H1 (cell line): ENCODE measurements at regions not wholly inside any gene's neighbourhood (a gene's known extent, or its start where the extent isn't known, plus 50 kb on each side); places are given as distances from the start of the nearest gene placed in this dataset.

Experiments
- CTCF ChIA-PET: fragments of 300-600 bp; sonication (Branson Sonifier 250); formaldehyde crosslinking; loops from one replicate; lab custom pipeline; 2021; ENCODE audit not compliant: partially characterized antibody; lab: Charles Lee
- POLR2A ChIA-PET: fragments of 300-600 bp; sonication (Branson Sonifier 250); formaldehyde crosslinking; loops from one replicate; lab custom pipeline; 2021; ENCODE audit warnings: inconsistent platforms; ENCODE audit not compliant: partially characterized antibody; lab: Charles Lee
- DNase-seq, 2 experiments: peaks; one replicate each; pipeline versions ENCODE4 v3.0.0 to v3.0.0-alpha.2; 2010 to 2022; ENCODE audit warnings: low spot score in 2 of 2, low read depth in 1 of 2, mixed read lengths in 1 of 2
- FAIRE-seq: peaks from 2 replicates; lab custom pipeline; 2011; peaks lifted over from hg19 to GRCh38; lab: Jason Lieb, UNC
- H2AFZ ChIP-seq: 2 replicates; pipeline ENCODE4 v1.8.1; 2012; ENCODE audit warnings: low read length, inconsistent platforms
- H2AK5ac ChIP-seq: 2 replicates; pipeline ENCODE4 v1.6.1; 2013; ENCODE audit warnings: low read depth, low read length
- H2BK120ac ChIP-seq: replicated peaks from 2 replicates; pipeline ENCODE3; 2013; ENCODE audit warnings: low read depth, low read length, inconsistent platforms
- H2BK12ac ChIP-seq: 2 replicates; pipeline ENCODE4 v1.6.1; 2013; ENCODE audit warnings: low read depth, low read length
- H2BK15ac ChIP-seq: 2 replicates; pipeline ENCODE4 v1.6.1; 2013; ENCODE audit warnings: low read length
- H2BK20ac ChIP-seq: 2 replicates; pipeline ENCODE4 v1.6.1; 2013; ENCODE audit warnings: low read length
- H2BK5ac ChIP-seq: 2 replicates; pipeline ENCODE4 v1.6.1; 2013; ENCODE audit warnings: low read depth, low read length
- H3K14ac ChIP-seq: 2 replicates; pipeline ENCODE4 v1.6.1; 2013; ENCODE audit warnings: inconsistent platforms; ENCODE audit not compliant: insufficient read length
- H3K18ac ChIP-seq: 2 replicates; pipeline ENCODE4 v1.6.1; 2013; ENCODE audit warnings: low read length; ENCODE audit errors: extremely low read depth
- H3K23ac ChIP-seq: 2 replicates; pipeline ENCODE4 v1.6.1; 2013; ENCODE audit warnings: inconsistent platforms; ENCODE audit not compliant: insufficient read length
- H3K23me2 ChIP-seq: 2 replicates; pipeline ENCODE4 v1.6.1; 2013; ENCODE audit warnings: low read depth, low read length
- H3K27ac ChIP-seq: 2 replicates; pipeline ENCODE4 v1.6.1; 2011; ENCODE audit warnings: low read depth, low read length, inconsistent platforms
- H3K27me3 ChIP-seq, 4 experiments: replicated peaks in 1 of 4; 1 replicate in 1 of 4; 2 replicates in 3 of 4; pipeline versions ENCODE4 v1.6.1 to v1.8.1; 2011 to 2013; ENCODE audit warnings: low read length in 3 of 4, mild to moderate bottlenecking in 3 of 4, inconsistent platforms in 2 of 4, mixed read lengths in 2 of 4, moderate library complexity in 1 of 4; ENCODE audit not compliant: control insufficient read depth in 3 of 4, insufficient read depth in 3 of 4; ENCODE audit errors: extremely low read depth in 1 of 4
- H3K36me3 ChIP-seq, 4 experiments: 2 replicates each; pipeline versions ENCODE4 v1.6.1 to v1.8.1; 2011 to 2013; ENCODE audit warnings: mild to moderate bottlenecking in 4 of 4, low read length in 3 of 4, moderate library complexity in 2 of 4, control low read depth in 1 of 4, inconsistent platforms in 1 of 4; ENCODE audit not compliant: insufficient read depth in 4 of 4, control insufficient read depth in 2 of 4
- H3K4ac ChIP-seq: replicated peaks from 2 replicates; pipeline ENCODE3; 2013; ENCODE audit warnings: low read length, low read depth, mixed read lengths, inconsistent platforms; ENCODE audit not compliant: insufficient read length
- H3K4me1 ChIP-seq, 4 experiments: replicated peaks in 1 of 4; 1 replicate in 1 of 4; 2 replicates in 3 of 4; pipeline versions ENCODE4 v1.6.1 to v1.8.1; 2011 to 2013; ENCODE audit warnings: low read length in 3 of 4, inconsistent platforms in 2 of 4, mixed read lengths in 1 of 4; ENCODE audit not compliant: insufficient read depth in 4 of 4, control insufficient read depth in 3 of 4
- H3K4me2 ChIP-seq, 2 experiments: 2 replicates each; pipeline versions ENCODE4 v1.6.1 to v1.8.1; 2011 to 2013; ENCODE audit warnings: low read depth in 2 of 2, low read length in 2 of 2, control low read depth in 1 of 2, inconsistent platforms in 1 of 2, mild to moderate bottlenecking in 1 of 2; ENCODE audit not compliant: insufficient read depth in 1 of 2
- H3K4me3 ChIP-seq, 4 experiments: fragments of 200-600, 300-600 bp in 1 of 4; sonication (generic), shearing (Covaris generic), sonication (Bioruptor Twin) in 1 of 4; 2 replicates each; pipeline versions ENCODE4 v1.5.1 to v1.8.1; 2011 to 2016; ENCODE audit warnings: low read length in 4 of 4, low read depth in 3 of 4, control low read depth in 2 of 4, inconsistent platforms in 2 of 4, mild to moderate bottlenecking in 2 of 4, mixed read lengths in 1 of 4, moderate library complexity in 1 of 4; ENCODE audit not compliant: insufficient read depth in 2 of 4; ENCODE audit errors: extremely low read depth in 1 of 4
- H3K56ac ChIP-seq: replicated peaks from 2 replicates; pipeline ENCODE3; 2013; ENCODE audit warnings: low read depth, mild to moderate bottlenecking, mixed read lengths, low read length, inconsistent platforms; ENCODE audit not compliant: insufficient read length
- H3K79me1 ChIP-seq: 2 replicates; pipeline ENCODE4 v1.6.1; 2013; ENCODE audit warnings: low read depth, low read length, control low read depth
- H3K79me2 ChIP-seq, 2 experiments: 2 replicates each; pipeline versions ENCODE4 v1.6.1 to v1.8.1; 2012 to 2013; ENCODE audit warnings: low read length in 2 of 2, mild to moderate bottlenecking in 2 of 2, inconsistent platforms in 1 of 2; ENCODE audit not compliant: insufficient read depth in 2 of 2, control insufficient read depth in 1 of 2
- H3K9ac ChIP-seq, 4 experiments: replicated peaks in 1 of 4; 1 replicate in 1 of 4; 2 replicates in 3 of 4; pipeline versions ENCODE4 v1.6.1 to v1.8.1; 2011 to 2013; ENCODE audit warnings: low read depth in 3 of 4, low read length in 3 of 4, control low read depth in 2 of 4, mild to moderate bottlenecking in 2 of 4, moderate library complexity in 2 of 4, inconsistent platforms in 1 of 4; ENCODE audit errors: extremely low read depth in 1 of 4
- H3K9me3 ChIP-seq, 2 experiments: 2 replicates each; pipeline versions ENCODE4 v1.6.1 to v1.8.1; 2012 to 2013; ENCODE audit warnings: mild to moderate bottlenecking in 2 of 2, moderate library complexity in 2 of 2, control low read depth in 1 of 2, inconsistent platforms in 1 of 2, low read depth in 1 of 2, low read length in 1 of 2, mixed read lengths in 1 of 2; ENCODE audit not compliant: insufficient read depth in 2 of 2
- H4K20me1 ChIP-seq, 2 experiments: replicated peaks in 1 of 2; 2 replicates each; pipeline versions ENCODE3 to v1.8.1; 2011 to 2013; ENCODE audit warnings: inconsistent platforms in 2 of 2, low read length in 2 of 2, mild to moderate bottlenecking in 1 of 2; ENCODE audit not compliant: insufficient read depth in 2 of 2, control insufficient read depth in 1 of 2
- H4K5ac ChIP-seq: 2 replicates; pipeline ENCODE4 v1.6.1; 2013; ENCODE audit warnings: low read length, low read depth, mixed read lengths, inconsistent platforms; ENCODE audit not compliant: insufficient read length
- H4K8ac ChIP-seq: 2 replicates; pipeline ENCODE4 v1.8.0; 2013; ENCODE audit warnings: mild to moderate bottlenecking, moderate library complexity, low read length, inconsistent platforms; ENCODE audit not compliant: insufficient read depth; ENCODE audit errors: extremely low read depth
- H4K91ac ChIP-seq: replicated peaks from 2 replicates; pipeline ENCODE3; 2013; ENCODE audit warnings: low read length, mixed read lengths, inconsistent platforms; ENCODE audit not compliant: insufficient read length
- CBX5 ChIP-seq: fragments of 300-800, 300-1000 bp; sonication (generic); IDR thresholded peaks from 2 replicates; pipeline ENCODE4 v1.7.1; 2016; ENCODE audit warnings: antibody characterized with exemption, low read length, low read depth
- CEBPB ChIP-seq: IDR thresholded peaks from 2 replicates; pipeline ENCODE4 v1.6.1; 2012; ENCODE audit warnings: low read depth, low read length
- CTCF ChIP-seq, 3 experiments: IDR thresholded peaks; 1 replicate in 2 of 3; 2 replicates in 1 of 3; pipeline versions ENCODE4 v1.5.1 to v1.6.1; 2011; ENCODE audit warnings: low read length in 3 of 3, mild to moderate bottlenecking in 3 of 3, inconsistent platforms in 2 of 3, low read depth in 1 of 3, moderate library complexity in 1 of 3; ENCODE audit not compliant: insufficient read depth in 1 of 3; ENCODE audit errors: control extremely low read depth in 1 of 3
- GABPA ChIP-seq: IDR thresholded peaks from 2 replicates; pipeline ENCODE4 v1.6.1; 2011; ENCODE audit warnings: mild to moderate bottlenecking, low read length, moderate library complexity, borderline replicate concordance; ENCODE audit not compliant: insufficient read depth
- POU5F1 ChIP-seq: IDR thresholded peaks from 2 replicates; pipeline ENCODE4 v1.6.1; 2011; ENCODE audit warnings: low read depth, mild to moderate bottlenecking, low read length, moderate library complexity
- WGBS, 2 experiments: shearing (Covaris generic) in 1 of 2; methylation state at CpG; one replicate each; pipeline versions ENCODE4 v1.1.6 to v1.1.7; 2013 to 2015; ENCODE audit warnings: low lambda C conversion rate in 2 of 2, mixed read lengths in 2 of 2, inconsistent platforms in 1 of 2, low coverage in 1 of 2, missing lambda C conversion rate in 1 of 2; ENCODE audit not compliant: insufficient replicate concordance in 2 of 2, insufficient coverage in 1 of 2, insufficient read length in 1 of 2; ENCODE audit errors: extremely low coverage in 1 of 2, missing lambda C conversion rate in 1 of 2; 5-methylcytosine and 5-hydroxymethylcytosine counted together

- CTCF ChIA-PET, result interaction anchor here (1.3 kb wide), 1 partner anchor 334 kb away, joined by 3 read pairs; no protein-coding TSS in a partner anchor
- no peak overlapping the region for H3K27ac ChIP-seq
- no peaks in the 10 kb centered on the region for H4K20me1 ChIP-seq
These were observed 804.4 kb downstream of the EPHA4 start for GRCh38 chr2:220767591-220768255.

More at GRCh38 chr2:220767591-220768255, 804.4 kb downstream of the EPHA4 start:
- H2AFZ ChIP-seq, result no peak overlapping the region
- no peaks in the 10 kb centered on the region for H3K79me2 ChIP-seq
- WGBS, 2 experiments, result 83% methylated on average over 3 of the region's 3 CpGs; no CpG with 5 or more reads in 1 of the 2 experiments
- peaks cover 0 to 3% (median 0%) of the 10 kb centered on the region in 4 experiments; a peak in 1 of 7 replicates for H3K4me1 ChIP-seq
- no peak overlapping the region for H3K14ac ChIP-seq
- no peaks in the 10 kb centered on the region for H3K79me1 ChIP-seq
- H3K4me3 ChIP-seq, result no peak overlapping the region
- TF ChIP-seq CBX5, result no peak
- no peak for TF ChIP-seq POU5F1
- no peak for TF ChIP-seq CTCF (IDR thresholded peaks at IDR 0.05; ENCODE audit: control extremely low read depth in 1 of 3, insufficient read depth in 1 of 3, low read depth in 1 of 3, low read length in 3 of 3)
- no peak for TF ChIP-seq CEBPB
- TF ChIP-seq GABPA, result no peak
- H3K4ac ChIP-seq, result no peak overlapping the region
- no peak overlapping the region for H2AK5ac ChIP-seq
- H3K9ac ChIP-seq, result no peak overlapping the region
- no peak overlapping the region for H4K5ac ChIP-seq
- no peaks in the 10 kb centered on the region for H3K36me3 ChIP-seq
- H3K23ac ChIP-seq, result no peak overlapping the region
- H4K8ac ChIP-seq, result no peak overlapping the region
- no peak overlapping the region for H3K18ac ChIP-seq
- no peak overlapping the region for H3K56ac ChIP-seq
- no peak overlapping the region for H2BK15ac ChIP-seq
- no peak overlapping the region for H3K4me2 ChIP-seq
- no peaks in the 10 kb centered on the region for H3K9me3 ChIP-seq
- no peak overlapping the region for H2BK12ac ChIP-seq
- no peak overlapping the region for H4K91ac ChIP-seq
- FAIRE-seq (no peak), DNase-seq (no peak)
- H2BK20ac ChIP-seq, result no peak overlapping the region
- H3K23me2 ChIP-seq, result no peaks in the 10 kb centered on the region
- H2BK5ac ChIP-seq, result no peak overlapping the region
- no peaks in the 10 kb centered on the region for H3K27me3 ChIP-seq
- POLR2A ChIA-PET, result no interaction called here
- H2BK120ac ChIP-seq, result no peak overlapping the region
